HuH-7.5 (cell line): ENCODE measurements at regions not wholly inside any gene's neighbourhood (a gene's known extent, or its start where the extent isn't known, plus 50 kb on each side); places are given as distances from the start of the nearest gene placed in this dataset.
"Not testable (repeated sequence)": the region's sequence is repeated elsewhere in the genome, so short reads cannot be mapped to it uniquely, and the experiment has no call there.

Experiments
- DNase-seq: peaks from one replicate; pipeline ENCODE4 v3.0.0; 2011; ENCODE audit warnings: low spot score

GRCh38 chr13:50456111-50456510 is 387.4 kb downstream of the DLEU7 start:
- DNase-seq = no peak

- no peak for DNase-seq
These were observed 385.8 kb downstream of the DLEU7 start for GRCh38 chr13:50457415-50458393.

- DNase-seq = no peak
These were observed 384.4 kb downstream of the DLEU7 start for GRCh38 chr13:50459046-50459445.

GRCh38 chr13:50459658-50460057 is 383.8 kb downstream of the DLEU7 start:
- DNase-seq = no peak

GRCh38 chr13:50460358-50460757 is 383.1 kb downstream of the DLEU7 start:
- no peak for DNase-seq

GRCh38 chr13:50461189-50461588 is 382.3 kb downstream of the DLEU7 start:
- no peak for DNase-seq

GRCh38 chr13:50463719-50464118 is 379.8 kb downstream of the DLEU7 start:
- no peak for DNase-seq

GRCh38 chr13:50464349-50465251 is 378.9 kb downstream of the DLEU7 start:
- no peak for DNase-seq

GRCh38 chr13:50466456-50466855 is 377.0 kb downstream of the DLEU7 start:
- no peak for DNase-seq

- no peak for DNase-seq
These were observed 376.1 kb downstream of the DLEU7 start for GRCh38 chr13:50467156-50468110.

- no peak for DNase-seq
These were observed 374.4 kb downstream of the DLEU7 start for GRCh38 chr13:50468849-50469669.

- DNase-seq = not testable (repeated sequence)
These were observed 370.4 kb downstream of the DLEU7 start for GRCh38 chr13:50473050-50473449.

GRCh38 chr13:50474088-50474662 is 369.3 kb downstream of the DLEU7 start:
- DNase-seq = no peak

- no peak for DNase-seq
These were observed 366.8 kb downstream of the DLEU7 start for GRCh38 chr13:50476577-50477285.

- DNase-seq = no peak
These were observed 361.6 kb downstream of the DLEU7 start for GRCh38 chr13:50481936-50482335.

- no peak for DNase-seq
These were observed 360.1 kb downstream of the DLEU7 start for GRCh38 chr13:50483416-50483815.

GRCh38 chr13:50484472-50485113 is 358.9 kb downstream of the DLEU7 start:
- no peak for DNase-seq

- no peak for DNase-seq
These were observed 357.2 kb downstream of the DLEU7 start for GRCh38 chr13:50485979-50486935.
